ENCODE measurements at regions not wholly inside any gene's neighbourhood (a gene's known extent, or its start where the extent isn't known, plus 50 kb on each side); places are given as distances from the start of the nearest gene placed in this dataset.

DNA sequence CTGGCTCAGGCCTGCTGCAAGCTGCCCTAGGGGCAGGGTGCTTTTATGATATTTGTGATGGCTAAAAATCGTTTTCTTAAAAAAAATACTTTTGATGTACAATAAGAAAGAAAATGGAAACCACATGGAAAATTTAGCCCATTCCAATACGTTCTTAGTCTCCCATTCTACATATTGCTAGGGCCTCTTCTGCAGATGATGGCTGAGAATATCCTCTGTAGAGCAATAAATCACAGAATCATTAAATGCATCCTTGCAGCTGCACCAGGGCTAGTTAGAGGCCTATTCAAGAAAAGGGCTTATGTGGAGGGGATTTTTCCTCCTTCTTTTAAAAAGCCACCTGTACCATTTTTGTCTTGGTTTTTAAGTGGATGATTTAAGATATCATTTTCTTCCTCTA is 97.6 kb upstream of the C1GALT1C1 start:
- no peak for TF ChIP-seq ZNF596 (tag by site-specific recombination; IDR thresholded peaks at IDR 0.05)
- TF ChIP-seq ZNF324 (tag by site-specific recombination; IDR thresholded peaks at IDR 0.05): no peak
- no peak for TF ChIP-seq ZNF354C (tag by site-specific recombination; IDR thresholded peaks at IDR 0.05; ENCODE audit: borderline replicate concordance, low read depth)
- no peak for TF ChIP-seq ZNF341 (tag by site-specific recombination; IDR thresholded peaks at IDR 0.05; ENCODE audit: low read depth)
- TF ChIP-seq, protein P1, sequence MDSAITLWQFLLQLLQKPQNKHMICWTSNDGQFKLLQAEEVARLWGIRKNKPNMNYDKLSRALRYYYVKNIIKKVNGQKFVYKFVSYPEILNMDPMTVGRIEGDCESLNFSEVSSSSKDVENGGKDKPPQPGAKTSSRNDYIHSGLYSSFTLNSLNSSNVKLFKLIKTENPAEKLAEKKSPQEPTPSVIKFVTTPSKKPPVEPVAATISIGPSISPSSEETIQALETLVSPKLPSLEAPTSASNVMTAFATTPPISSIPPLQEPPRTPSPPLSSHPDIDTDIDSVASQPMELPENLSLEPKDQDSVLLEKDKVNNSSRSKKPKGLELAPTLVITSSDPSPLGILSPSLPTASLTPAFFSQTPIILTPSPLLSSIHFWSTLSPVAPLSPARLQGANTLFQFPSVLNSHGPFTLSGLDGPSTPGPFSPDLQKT (IDR thresholded peaks at IDR 0.05; ENCODE audit: borderline replicate concordance, low read depth, low read length): no peak
- TF ChIP-seq, protein P2, sequence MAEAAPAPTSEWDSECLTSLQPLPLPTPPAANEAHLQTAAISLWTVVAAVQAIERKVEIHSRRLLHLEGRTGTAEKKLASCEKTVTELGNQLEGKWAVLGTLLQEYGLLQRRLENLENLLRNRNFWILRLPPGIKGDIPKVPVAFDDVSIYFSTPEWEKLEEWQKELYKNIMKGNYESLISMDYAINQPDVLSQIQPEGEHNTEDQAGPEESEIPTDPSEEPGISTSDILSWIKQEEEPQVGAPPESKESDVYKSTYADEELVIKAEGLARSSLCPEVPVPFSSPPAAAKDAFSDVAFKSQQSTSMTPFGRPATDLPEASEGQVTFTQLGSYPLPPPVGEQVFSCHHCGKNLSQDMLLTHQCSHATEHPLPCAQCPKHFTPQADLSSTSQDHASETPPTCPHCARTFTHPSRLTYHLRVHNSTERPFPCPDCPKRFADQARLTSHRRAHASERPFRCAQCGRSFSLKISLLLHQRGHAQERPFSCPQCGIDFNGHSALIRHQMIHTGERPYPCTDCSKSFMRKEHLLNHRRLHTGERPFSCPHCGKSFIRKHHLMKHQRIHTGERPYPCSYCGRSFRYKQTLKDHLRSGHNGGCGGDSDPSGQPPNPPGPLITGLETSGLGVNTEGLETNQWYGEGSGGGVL (tag by site-specific recombination; IDR thresholded peaks at IDR 0.05): no peak
- TF ChIP-seq ZIC2 (tag by site-specific recombination; IDR thresholded peaks at IDR 0.05): no peak
- TF ChIP-seq ZNF555 (tag by site-specific recombination; conservative IDR thresholded peaks at IDR 0.05): no peak
- TF ChIP-seq, protein P3, sequence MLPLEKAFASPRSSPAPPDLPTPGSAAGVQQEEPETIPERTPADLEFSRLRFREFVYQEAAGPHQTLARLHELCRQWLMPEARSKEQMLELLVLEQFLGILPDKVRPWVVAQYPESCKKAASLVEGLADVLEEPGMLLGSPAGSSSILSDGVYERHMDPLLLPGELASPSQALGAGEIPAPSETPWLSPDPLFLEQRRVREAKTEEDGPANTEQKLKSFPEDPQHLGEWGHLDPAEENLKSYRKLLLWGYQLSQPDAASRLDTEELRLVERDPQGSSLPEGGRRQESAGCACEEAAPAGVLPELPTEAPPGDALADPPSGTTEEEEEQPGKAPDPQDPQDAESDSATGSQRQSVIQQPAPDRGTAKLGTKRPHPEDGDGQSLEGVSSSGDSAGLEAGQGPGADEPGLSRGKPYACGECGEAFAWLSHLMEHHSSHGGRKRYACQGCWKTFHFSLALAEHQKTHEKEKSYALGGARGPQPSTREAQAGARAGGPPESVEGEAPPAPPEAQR (tag by site-specific recombination; IDR thresholded peaks at IDR 0.05): no peak
- no peak for TF ChIP-seq ZNF132 (tag by site-specific recombination; IDR thresholded peaks at IDR 0.05; ENCODE audit: borderline replicate concordance)
- no peak for TF ChIP-seq ZNF785 (tag by site-specific recombination; IDR thresholded peaks at IDR 0.05)
- TF ChIP-seq ZNF664 (tag by site-specific recombination; IDR thresholded peaks at IDR 0.05): no peak
- TF ChIP-seq SCRT1 (tag by site-specific recombination; IDR thresholded peaks at IDR 0.05; ENCODE audit: borderline replicate concordance): no peak
- TF ChIP-seq ZNF843 (tag by site-specific recombination; IDR thresholded peaks at IDR 0.05): no peak
- Histone ChIP-seq H3K9me3 (ENCODE audit: control insufficient read depth, insufficient read depth, low read depth, low read length) (no peaks in the 10 kb centered on the region; the same call in 1 of the 2 replicates), H3K27ac (ENCODE audit: extremely low read depth, low read depth, low read length) (no peak overlapping the region), H3K4me3 (ENCODE audit: low read depth, low read length) (no peak overlapping the region), H3K36me3 (ENCODE audit: control insufficient read depth in 2 of 2, insufficient read depth in 1 of 2, low read length in 2 of 2) (no peaks in the 10 kb centered on the region), H3K4me1 (ENCODE audit: control insufficient read depth, insufficient read depth, low read length) (no peaks in the 10 kb centered on the region)
- ChIA-PET POLR2A (no interaction called here), CTCF (interaction anchor here (0.5 kb wide), 1 partner anchor 487 kb away, joined by 3 read pairs; no protein-coding TSS in a partner anchor)

DNA sequence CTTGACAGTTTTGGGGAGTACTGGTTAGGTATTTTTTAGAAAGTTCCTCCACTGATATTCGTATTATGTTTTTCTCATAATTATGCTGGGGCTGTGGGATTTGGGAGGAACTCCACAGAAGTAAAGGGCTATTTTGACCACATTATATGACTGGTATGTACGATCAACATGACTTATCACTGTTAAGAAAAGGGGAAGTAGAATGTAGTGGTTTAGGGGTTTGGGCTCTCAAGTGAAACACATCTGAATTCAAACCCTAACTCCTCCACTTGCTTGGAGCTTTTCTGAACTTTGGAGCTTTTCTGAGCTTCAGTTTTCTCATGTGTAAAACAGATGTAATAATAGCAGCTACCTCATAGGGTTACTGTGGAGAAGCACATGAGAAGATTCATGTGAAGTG is 96.4 kb upstream of the C1GALT1C1 start:
- H3K4me1 ChIP-seq (ENCODE audit: control insufficient read depth, insufficient read depth, low read length): no peaks in the 10 kb centered on the region
- CTCF ChIA-PET: no interaction called here
- H3K27ac ChIP-seq (ENCODE audit: extremely low read depth, low read depth, low read length): no peak overlapping the region
- no peaks in the 10 kb centered on the region for H3K9me3 ChIP-seq (ENCODE audit: control insufficient read depth, insufficient read depth, low read depth, low read length)
- H3K4me3 ChIP-seq (ENCODE audit: low read depth, low read length): no peak overlapping the region
- POLR2A ChIA-PET: no interaction called here
- no peaks in the 10 kb centered on the region for H3K36me3 ChIP-seq (ENCODE audit: control insufficient read depth in 2 of 2, insufficient read depth in 1 of 2, low read length in 2 of 2)
- TF ChIP-seq ZNF24 (tag by site-specific recombination; IDR thresholded peaks at IDR 0.05) (no peak), SETDB1 (IDR thresholded peaks at IDR 0.05; ENCODE audit: insufficient read length, low read length) (no peak), KLF7 (tag by site-specific recombination; IDR thresholded peaks at IDR 0.05; ENCODE audit: borderline replicate concordance) (no peak), ZNF792 (tag by site-specific recombination; IDR thresholded peaks at IDR 0.05) (no peak), ZNF292 (tag by site-specific recombination; IDR thresholded peaks at IDR 0.05; ENCODE audit: borderline replicate concordance, low read depth) (no peak), ZNF433 (tag by site-specific recombination; IDR thresholded peaks at IDR 0.05; ENCODE audit: low read depth) (no peak), ZNF561 (tag by site-specific recombination; IDR thresholded peaks at IDR 0.05; ENCODE audit: borderline replicate concordance) (no peak)
- TF ChIP-seq, protein P4, sequence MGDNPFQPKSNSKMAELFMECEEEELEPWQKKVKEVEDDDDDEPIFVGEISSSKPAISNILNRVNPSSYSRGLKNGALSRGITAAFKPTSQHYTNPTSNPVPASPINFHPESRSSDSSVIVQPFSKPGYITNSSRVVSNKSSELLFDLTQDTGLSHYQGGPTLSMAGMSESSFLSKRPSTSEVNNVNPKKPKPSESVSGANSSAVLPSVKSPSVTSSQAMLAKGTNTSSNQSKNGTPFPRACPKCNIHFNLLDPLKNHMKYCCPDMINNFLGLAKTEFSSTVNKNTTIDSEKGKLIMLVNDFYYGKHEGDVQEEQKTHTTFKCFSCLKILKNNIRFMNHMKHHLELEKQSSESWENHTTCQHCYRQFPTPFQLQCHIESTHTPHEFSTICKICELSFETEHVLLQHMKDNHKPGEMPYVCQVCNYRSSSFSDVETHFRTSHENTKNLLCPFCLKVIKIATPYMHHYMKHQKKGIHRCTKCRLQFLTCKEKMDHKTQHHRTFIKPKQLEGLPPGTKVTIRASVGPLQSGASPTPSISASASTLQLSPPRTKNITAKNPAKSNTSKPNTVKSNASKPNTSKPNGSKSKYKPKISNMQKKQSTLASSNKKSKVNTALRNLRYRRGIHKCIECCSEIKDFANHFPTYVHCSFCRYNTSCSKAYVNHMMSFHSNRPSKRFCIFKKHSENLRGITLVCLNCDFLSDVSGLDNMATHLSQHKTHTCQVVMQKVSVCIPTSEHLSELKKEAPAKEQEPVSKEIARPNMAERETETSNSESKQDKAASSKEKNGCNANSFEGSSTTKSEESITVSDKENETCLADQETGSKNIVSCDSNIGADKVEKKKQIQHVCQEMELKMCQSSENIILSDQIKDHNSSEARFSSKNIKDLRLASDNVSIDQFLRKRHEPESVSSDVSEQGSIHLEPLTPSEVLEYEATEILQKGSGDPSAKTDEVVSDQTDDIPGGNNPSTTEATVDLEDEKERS (tag by site-specific recombination; IDR thresholded peaks at IDR 0.05): no peak

All from HEK293 (cell line).